PC-3 (cell line): ENCODE measurements at regions not wholly inside any gene's neighbourhood (a gene's known extent, or its start where the extent isn't known, plus 50 kb on each side); places are given as distances from the start of the nearest gene placed in this dataset.
A peak's percentile ranks its signal among the peaks of the same experiment; 100 is the strongest.

Experiments
- ATAC-seq: fragments of 200-7000 bp; cut with Tn5 transposase; 2 replicates; pipeline ENCODE4 v1.9.1; 2020; ENCODE audit warnings: mild to moderate bottlenecking, moderate library complexity
- BruUV-seq: library from RNA; stranded (reverse); fragments of 400-500 nt; replicated peaks from 2 replicates; lab custom pipeline; 2021; lab: Mats Ljungman, UMichigan
- CTCF ChIA-PET: fragments of 300-600 bp; sonication (Branson Sonifier 250); formaldehyde crosslinking; loops from one replicate; lab custom pipeline; 2022; ENCODE audit warnings: antibody characterized with exemption; lab: Charles Lee
- POLR2A ChIA-PET: fragments of 300-600 bp; sonication (Branson Sonifier 250); formaldehyde crosslinking; loops from one replicate; lab custom pipeline; 2022; ENCODE audit warnings: antibody characterized with exemption; ENCODE audit not compliant: unreplicated experiment; lab: Charles Lee
- DNase-seq: peaks from one replicate; pipeline ENCODE4 v3.0.0-alpha.2; 2015
- H2AFZ ChIP-seq: fragments of 300-600 bp; sonication (generic); 2 replicates; pipeline ENCODE4 v1.6.0; 2016; ENCODE audit warnings: antibody characterized with exemption, low read length
- H3F3A ChIP-seq: fragments of 300-600 bp; sonication (generic); one replicate; pipeline ENCODE4 v1.6.0; 2017; ENCODE audit warnings: antibody characterized with exemption, low read length, control low read depth, mild to moderate bottlenecking; ENCODE audit not compliant: unreplicated experiment
- H3K27ac ChIP-seq: fragments of 300-600 bp; sonication (generic); 2 replicates; pipeline ENCODE4 v1.5.1; 2016; ENCODE audit warnings: mild to moderate bottlenecking, low read length
- H3K27me3 ChIP-seq: fragments of 300-600 bp; sonication (generic); 2 replicates; pipeline ENCODE4 v1.6.1; 2016; ENCODE audit warnings: low read length, mixed read lengths
- H3K36me3 ChIP-seq: fragments of 300-600 bp; sonication (generic); 2 replicates; pipeline ENCODE4 v1.6.1; 2016; ENCODE audit warnings: low read depth, mixed run types, low read length, mixed read lengths
- H3K4me1 ChIP-seq: fragments of 300-600 bp; sonication (generic); 2 replicates; pipeline ENCODE4 v1.5.1; 2016; ENCODE audit warnings: low read length; ENCODE audit not compliant: insufficient read depth
- H3K4me2 ChIP-seq: fragments of 300-600 bp; sonication (generic); 2 replicates; pipeline ENCODE4 v1.6.0; 2016; ENCODE audit warnings: low read length
- H3K4me3 ChIP-seq: fragments of 300-600 bp; sonication (generic); 2 replicates; pipeline ENCODE4 v1.5.1; 2016; ENCODE audit warnings: mild to moderate bottlenecking, low read length, mixed read lengths
- H3K79me2 ChIP-seq: fragments of 300-600 bp; sonication (generic); 2 replicates; pipeline ENCODE4 v1.6.1; 2017; ENCODE audit warnings: low read length, mixed read lengths
- H3K9ac ChIP-seq: fragments of 300-600 bp; sonication (generic); 2 replicates; pipeline ENCODE4 v1.6.0; 2016; ENCODE audit warnings: mild to moderate bottlenecking, low read length
- H3K9me2 ChIP-seq: fragments of 300-600 bp; sonication (generic); replicated peaks from 2 replicates; pipeline ENCODE4 v1.6.1; 2016; ENCODE audit warnings: mixed run types, low read length, mixed read lengths
- H3K9me3 ChIP-seq: fragments of 300-600 bp; sonication (generic); 2 replicates; pipeline ENCODE4 v1.6.1; 2016; ENCODE audit warnings: low read length, mixed read lengths
- H4K20me1 ChIP-seq: fragments of 300-600 bp; sonication (generic); 2 replicates; pipeline ENCODE4 v1.6.1; 2016; ENCODE audit warnings: low read length, mixed read lengths
- EZH2 ChIP-seq: fragments of 300-600 bp; sonication (generic); IDR thresholded peaks from one replicate; pipeline ENCODE4 v1.6.1; 2017; ENCODE audit warnings: antibody characterized with exemption, mild to moderate bottlenecking, low read length; ENCODE audit not compliant: unreplicated experiment
- EZH2phosphoT487 ChIP-seq: fragments of 300-600 bp; sonication (generic); IDR thresholded peaks from 2 replicates; pipeline ENCODE4 v1.6.1; 2018; ENCODE audit warnings: mild to moderate bottlenecking, antibody characterized with exemption, low read length, borderline replicate concordance
- intact Hi-C: fragments of 100-400 bp; cut with micrococcal nuclease; formaldehyde crosslinking; loops from 2 replicates; pipeline ENCODE4 v1.9.0; 2023
- TF ChIP-seq, protein P1 (sequence below): fragments of 300-600 bp; sonication (generic); conservative IDR thresholded peaks from 2 replicates; pipeline ENCODE4 v1.5.1; 2017; ENCODE audit warnings: antibody characterized with exemption, low read depth, mild to moderate bottlenecking, low read length

DNA sequence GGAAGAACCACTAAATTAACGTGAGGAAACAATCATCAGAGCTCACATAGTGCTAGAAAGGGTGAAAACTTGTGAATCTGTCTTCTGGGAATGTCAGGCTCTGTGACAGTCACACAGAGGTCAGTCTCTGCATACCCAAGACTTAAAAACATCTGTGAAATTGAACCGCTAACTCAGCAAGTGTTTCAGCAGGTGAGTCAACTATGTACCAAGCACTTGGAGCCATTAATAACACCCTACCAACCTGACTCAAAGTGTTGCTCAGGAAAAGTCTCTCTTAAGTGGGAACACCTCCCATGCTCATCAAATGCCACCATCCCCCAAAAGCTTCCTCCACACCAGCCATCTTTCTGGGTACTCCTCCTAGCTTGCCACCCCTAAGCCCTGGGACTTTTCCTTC, 92.3 kb upstream of the CARMIL1 start:
- CTCF ChIA-PET, result no interaction called here
- no peak for DNase-seq
- intact Hi-C loops, result no loop called here
- Histone ChIP-seq H3K4me2 (no peak overlapping the region), H2AFZ (no peak overlapping the region), H3K79me2 (no peaks in the 10 kb centered on the region), H4K20me1 (no peaks in the 10 kb centered on the region), H3K9me3 (no peaks in the 10 kb centered on the region), H3K4me3 (no peak overlapping the region), H3K9ac (no peak overlapping the region), H3K36me3 (no peaks in the 10 kb centered on the region), H3K27ac (no peak overlapping the region), H3K9me2 (no peaks in the 10 kb centered on the region), H3K4me1 (peaks cover 4% of the 10 kb centered on the region), H3F3A (no peaks in the 10 kb centered on the region), H3K27me3 (no peaks in the 10 kb centered on the region)
- BruUV-seq, result no TSS peak
- TF ChIP-seq, protein P1, sequence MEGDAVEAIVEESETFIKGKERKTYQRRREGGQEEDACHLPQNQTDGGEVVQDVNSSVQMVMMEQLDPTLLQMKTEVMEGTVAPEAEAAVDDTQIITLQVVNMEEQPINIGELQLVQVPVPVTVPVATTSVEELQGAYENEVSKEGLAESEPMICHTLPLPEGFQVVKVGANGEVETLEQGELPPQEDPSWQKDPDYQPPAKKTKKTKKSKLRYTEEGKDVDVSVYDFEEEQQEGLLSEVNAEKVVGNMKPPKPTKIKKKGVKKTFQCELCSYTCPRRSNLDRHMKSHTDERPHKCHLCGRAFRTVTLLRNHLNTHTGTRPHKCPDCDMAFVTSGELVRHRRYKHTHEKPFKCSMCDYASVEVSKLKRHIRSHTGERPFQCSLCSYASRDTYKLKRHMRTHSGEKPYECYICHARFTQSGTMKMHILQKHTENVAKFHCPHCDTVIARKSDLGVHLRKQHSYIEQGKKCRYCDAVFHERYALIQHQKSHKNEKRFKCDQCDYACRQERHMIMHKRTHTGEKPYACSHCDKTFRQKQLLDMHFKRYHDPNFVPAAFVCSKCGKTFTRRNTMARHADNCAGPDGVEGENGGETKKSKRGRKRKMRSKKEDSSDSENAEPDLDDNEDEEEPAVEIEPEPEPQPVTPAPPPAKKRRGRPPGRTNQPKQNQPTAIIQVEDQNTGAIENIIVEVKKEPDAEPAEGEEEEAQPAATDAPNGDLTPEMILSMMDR, result no peak
- no peak for TF ChIP-seq EZH2phosphoT487
- POLR2A ChIA-PET, result no interaction called here
- ATAC-seq, result no peak

DNA sequence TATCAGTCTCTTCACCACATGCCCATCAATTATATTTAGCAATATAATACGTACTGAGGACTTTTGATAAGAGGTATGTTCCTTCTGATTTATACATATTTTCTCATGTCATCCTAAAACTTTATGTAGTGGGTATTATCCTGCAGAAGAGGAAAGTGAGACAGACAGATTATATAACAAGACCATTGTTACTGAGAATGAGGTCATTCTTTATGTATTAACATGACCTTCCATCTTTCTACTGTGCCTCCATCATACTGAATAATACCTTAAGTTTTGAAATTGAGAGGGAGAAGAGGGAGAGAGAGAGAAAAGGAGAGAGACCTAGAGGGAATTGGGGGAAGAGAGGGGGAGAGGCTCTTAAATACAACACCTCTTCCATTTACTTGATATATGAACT, 90.9 kb upstream of the CARMIL1 start:
- H3K4me2 ChIP-seq, result no peak overlapping the region
- H3K27me3 ChIP-seq, result no peaks in the 10 kb centered on the region
- H3K9me2 ChIP-seq, result no peaks in the 10 kb centered on the region
- peaks cover 13% of the 10 kb centered on the region for H3K4me1 ChIP-seq
- no peaks in the 10 kb centered on the region for H3K79me2 ChIP-seq
- H4K20me1 ChIP-seq, result no peaks in the 10 kb centered on the region
- H3K4me3 ChIP-seq, result no peak overlapping the region
- no peak overlapping the region for H2AFZ ChIP-seq
- BruUV-seq, result no TSS peak
- CTCF ChIA-PET, result no interaction called here
- intact Hi-C loops, result no loop called here
- H3K36me3 ChIP-seq, result no peaks in the 10 kb centered on the region
- H3F3A ChIP-seq, result peaks cover 6% of the 10 kb centered on the region
- DNase-seq, result no peak
- TF ChIP-seq EZH2phosphoT487 (no peak), EZH2 (no peak)
- TF ChIP-seq, protein P1, result no peak
- no peak for ATAC-seq
- no peaks in the 10 kb centered on the region for H3K9me3 ChIP-seq
- H3K27ac ChIP-seq, result no peak overlapping the region
- H3K9ac ChIP-seq, result no peak overlapping the region
- POLR2A ChIA-PET, result no interaction called here

DNA sequence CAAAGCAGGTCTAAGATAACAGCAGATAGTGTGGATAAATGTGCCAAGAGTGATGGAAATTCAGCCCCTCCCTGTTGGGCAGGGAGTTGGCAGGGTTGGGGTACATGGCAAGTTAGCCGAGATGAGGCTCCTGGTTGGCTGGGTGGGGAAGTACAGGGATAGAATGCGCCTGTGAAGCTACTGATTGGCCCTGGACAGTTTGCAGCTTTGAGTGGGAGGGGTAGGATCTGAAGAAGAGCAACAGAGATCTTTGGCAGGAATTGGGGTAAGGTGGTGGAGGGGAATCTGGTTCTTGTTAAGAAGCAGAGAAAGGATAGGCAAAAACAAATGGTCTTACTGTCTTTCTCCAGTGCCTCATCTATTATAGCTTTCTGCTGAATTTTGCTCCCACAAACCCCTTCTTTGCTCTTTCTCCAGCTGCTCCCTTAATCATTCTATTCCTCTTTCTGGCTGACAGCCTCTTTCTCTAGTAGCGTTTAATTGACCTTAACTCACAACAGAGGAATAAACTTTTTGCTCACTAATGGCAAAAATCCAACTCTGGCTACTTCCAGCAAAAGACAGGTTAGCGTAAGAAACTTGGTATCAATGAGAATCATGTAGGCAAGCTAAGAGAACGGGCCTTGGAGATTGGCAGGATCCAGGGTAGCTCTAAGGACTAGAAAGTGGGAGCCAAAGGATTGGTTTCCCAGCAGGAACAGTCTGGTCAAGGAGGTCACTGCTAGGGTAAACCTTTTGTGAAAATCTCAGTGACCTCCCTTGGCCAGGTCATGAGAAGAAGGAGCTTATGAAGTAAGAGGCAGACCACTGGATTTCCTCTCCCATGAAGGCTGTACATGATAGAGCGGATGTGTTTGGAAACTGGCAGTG, 86.3 kb upstream of the CARMIL1 start:
- H2AFZ ChIP-seq, result 0 out of 2 replicates have a peak overlapping the region, but pooled peaks have one; percentile 29
- POLR2A ChIA-PET, result interaction anchor here (0.6 to 0.7 kb wide), 3 partner anchors 52 to 1361 kb away, joined by 4 to 6 read pairs (median 6); no protein-coding TSS in a partner anchor
- H3K9me2 ChIP-seq, result no peaks in the 10 kb centered on the region
- no peaks in the 10 kb centered on the region for H3K36me3 ChIP-seq
- H3K27me3 ChIP-seq, result no peaks in the 10 kb centered on the region
- H3F3A ChIP-seq, result peaks cover 7% of the 10 kb centered on the region
- peaks cover 25% of the 10 kb centered on the region for H3K4me1 ChIP-seq
- intact Hi-C loops, result no loop called here
- TF ChIP-seq, protein P1, result no peak
- no peak for TF ChIP-seq EZH2phosphoT487
- TF ChIP-seq EZH2, result no peak
- H4K20me1 ChIP-seq, result no peaks in the 10 kb centered on the region
- BruUV-seq, result no TSS peak
- H3K27ac ChIP-seq, result peak overlapping the region; percentile 88
- DNase-seq (peak; percentile 61), ATAC-seq (peak; percentile 89)
- no peaks in the 10 kb centered on the region for H3K79me2 ChIP-seq
- no peaks in the 10 kb centered on the region for H3K9me3 ChIP-seq
- CTCF ChIA-PET, result interaction anchor here (0.8 kb wide), 1 partner anchor 406 kb away, joined by 3 read pairs; no protein-coding TSS in a partner anchor
- peak overlapping the region; percentile 38 for H3K9ac ChIP-seq
- H3K4me3 ChIP-seq, result peak overlapping the region; percentile 35; the same call in 1 of the 2 replicates
- peak overlapping the region; percentile 78 for H3K4me2 ChIP-seq
